Breast epithelium (tissue), 4 donors: ENCODE measurements at regions not wholly inside any gene's neighbourhood (a gene's known extent, or its start where the extent isn't known, plus 50 kb on each side); places are given as distances from the start of the nearest gene placed in this dataset.

Experiments
- DNase-seq, 2 donors: peaks; one replicate each; pipeline ENCODE4 v3.0.0-alpha.2; 2019; ENCODE audit warnings: low spot score in 2 of 2
- H3K27ac ChIP-seq, 2 donors: fragments of 200-600 bp; sonication (generic) in 1 of 2; one replicate each; pipeline ENCODE4 v1.5.1; 2016 to 2019; ENCODE audit warnings: mild to moderate bottlenecking in 1 of 2
- H3K27me3 ChIP-seq, 2 donors: fragments of 200-600 bp; sonication (generic) in 1 of 2; one replicate each; pipeline versions ENCODE4 v1.5.1 to v1.6.0; 2017 to 2019; ENCODE audit warnings: control low read depth in 1 of 2, mild to moderate bottlenecking in 1 of 2
- H3K36me3 ChIP-seq: fragments of 200-600 bp; one replicate; pipeline ENCODE4 v1.5.1; 2019
- H3K4me1 ChIP-seq, 2 donors: fragments of 200-600 bp; sonication (generic); one replicate each; pipeline ENCODE4 v1.5.1; 2016 to 2019; ENCODE audit warnings: control low read depth in 1 of 2
- H3K4me3 ChIP-seq, 3 donors: fragments of 200-600 bp; sonication (generic); 1 replicate in 2 of 3; 2 replicates in 1 of 3; pipeline ENCODE4 v1.5.1; 2016 to 2019; ENCODE audit warnings: mild to moderate bottlenecking in 3 of 3, moderate library complexity in 2 of 3
- H3K9me3 ChIP-seq, 2 donors: fragments of 200-600 bp; sonication (generic) in 1 of 2; one replicate each; pipeline ENCODE4 v1.5.1; 2016 to 2019; ENCODE audit warnings: control low read depth in 1 of 2
- CTCF ChIP-seq, 3 donors: fragments of 450-650 bp; IDR thresholded peaks; one replicate each; pipeline ENCODE4 v1.5.1; 2016 to 2017; ENCODE audit warnings: antibody characterized with exemption in 3 of 3, mild to moderate bottlenecking in 3 of 3, moderate library complexity in 3 of 3
- POLR2A ChIP-seq: fragments of 450-650 bp; IDR thresholded peaks from one replicate; pipeline ENCODE4 v1.6.1; 2016; ENCODE audit warnings: antibody characterized with exemption, mild to moderate bottlenecking, moderate library complexity
- POLR2AphosphoS5 ChIP-seq, 3 donors: sonication (generic); formaldehyde crosslinking; IDR thresholded peaks; one replicate each; pipeline ENCODE4 v1.6.1; 2017; ENCODE audit warnings: antibody characterized with exemption in 3 of 3
- intact Hi-C: fragments of 100-400 bp; cut with DNase I; formaldehyde crosslinking; loops from one replicate; pipeline ENCODE4 v1.15.1; 2023; ENCODE audit warnings: low total_unique reads

GRCh38 chr10:110432084-110432483 is 65.6 kb upstream of the DUSP5 start:
- no peaks in the 10 kb centered on the region for H3K36me3 ChIP-seq
- DNase-seq, result no peak
- no peak overlapping the region for H3K4me3 ChIP-seq
- no peaks in the 10 kb centered on the region for H3K9me3 ChIP-seq
- H3K27me3 ChIP-seq, result no peaks in the 10 kb centered on the region
- peak overlapping the region; percentile 73 to 82 for H3K27ac ChIP-seq
- intact Hi-C loops, result no loop called here
- H3K4me1 ChIP-seq, result no peaks in the 10 kb centered on the region
- TF ChIP-seq CTCF (IDR thresholded peaks at IDR 0.05) (no peak), POLR2AphosphoS5 (IDR thresholded peaks at IDR 0.05) (no peak), POLR2A (no peak)

GRCh38 chr10:110432814-110433565 is 64.7 kb upstream of the DUSP5 start:
- intact Hi-C loops, result no loop called here
- DNase-seq, result no peak
- H3K27me3 ChIP-seq, result no peaks in the 10 kb centered on the region
- no peak overlapping the region for H3K4me3 ChIP-seq
- no peaks in the 10 kb centered on the region for H3K4me1 ChIP-seq
- no peak for TF ChIP-seq POLR2AphosphoS5 (IDR thresholded peaks at IDR 0.05)
- TF ChIP-seq CTCF (IDR thresholded peaks at IDR 0.05), result no peak
- TF ChIP-seq POLR2A, result no peak
- no peaks in the 10 kb centered on the region for H3K9me3 ChIP-seq
- H3K27ac ChIP-seq, result peak overlapping the region in 1 of 2 donors; percentile 27
- no peaks in the 10 kb centered on the region for H3K36me3 ChIP-seq

GRCh38 chr10:110433740-110434139 is 64.0 kb upstream of the DUSP5 start:
- TF ChIP-seq CTCF (IDR thresholded peaks at IDR 0.05) (no peak), POLR2A (no peak), POLR2AphosphoS5 (IDR thresholded peaks at IDR 0.05) (no peak)

GRCh38 chr10:110434489-110435096 is 63.1 kb upstream of the DUSP5 start:
- intact Hi-C loops, result no loop called here
- peak overlapping the region; percentile 27 to 62 for H3K27ac ChIP-seq
- no peak for DNase-seq
- H3K36me3 ChIP-seq, result no peaks in the 10 kb centered on the region
- no peaks in the 10 kb centered on the region for H3K4me1 ChIP-seq
- no peak overlapping the region for H3K4me3 ChIP-seq
- H3K9me3 ChIP-seq, result no peaks in the 10 kb centered on the region
- H3K27me3 ChIP-seq, result no peaks in the 10 kb centered on the region
- TF ChIP-seq POLR2AphosphoS5 (IDR thresholded peaks at IDR 0.05), result no peak

More at GRCh38 chr10:110433740-110434139, 64.0 kb upstream of the DUSP5 start:
- Histone ChIP-seq H3K4me1 (no peaks in the 10 kb centered on the region), H3K36me3 (no peaks in the 10 kb centered on the region), H3K9me3 (no peaks in the 10 kb centered on the region), H3K4me3 (no peak overlapping the region), H3K27me3 (no peaks in the 10 kb centered on the region), H3K27ac (peak overlapping the region; percentile 27 to 62)
- intact Hi-C loops, result no loop called here
- no peak for DNase-seq

- no peaks in the 10 kb centered on the region for H3K9me3 ChIP-seq
- peak in 1 of 2 donors; percentile 47 for DNase-seq
- no peak for TF ChIP-seq POLR2AphosphoS5 (IDR thresholded peaks at IDR 0.05)
- no peak for TF ChIP-seq CTCF (IDR thresholded peaks at IDR 0.05)
- no peak for TF ChIP-seq POLR2A
- intact Hi-C loops, result no loop called here
- no peaks in the 10 kb centered on the region for H3K27me3 ChIP-seq
- H3K27ac ChIP-seq, result no peak overlapping the region
- no peak overlapping the region for H3K4me3 ChIP-seq
- H3K36me3 ChIP-seq, result no peaks in the 10 kb centered on the region
- no peaks in the 10 kb centered on the region for H3K4me1 ChIP-seq
These were observed 61.0 kb upstream of the DUSP5 start for GRCh38 chr10:110436554-110437350.
